A673 (cell line): ENCODE measurements at regions not wholly inside any gene's neighbourhood (a gene's known extent, or its start where the extent isn't known, plus 50 kb on each side); places are given as distances from the start of the nearest gene placed in this dataset.

ENCODE experiments used
- BruUV-seq: library from RNA; stranded (reverse); fragments of 400-500 nt; replicated peaks from 2 replicates; lab custom pipeline; 2021; lab: Mats Ljungman, UMichigan
- CTCF ChIA-PET: fragments of 300-600 bp; sonication (Branson Sonifier 250); formaldehyde crosslinking; loops from one replicate; lab custom pipeline; 2022; ENCODE audit warnings: antibody characterized with exemption; lab: Charles Lee
- POLR2A ChIA-PET: fragments of 300-600 bp; sonication (Branson Sonifier 250); formaldehyde crosslinking; loops from one replicate; lab custom pipeline; 2022; ENCODE audit warnings: antibody characterized with exemption; ENCODE audit not compliant: low non-redundant PET; lab: Charles Lee
- DNase-seq: peaks from one replicate; pipeline ENCODE4 v3.0.0-alpha.2; 2015; ENCODE audit warnings: low spot score
- H3K27ac ChIP-seq: fragments of 200-600 bp; sonication (generic); 2 replicates; pipeline ENCODE4 v1.5.1; 2016; ENCODE audit warnings: mixed run types, low read depth, mild to moderate bottlenecking, mixed read lengths, antibody characterized with exemption, low read length; ENCODE audit not compliant: poor library complexity, severe bottlenecking
- H3K27me3 ChIP-seq: fragments of 200-600 bp; sonication (generic); replicated peaks from 2 replicates; pipeline ENCODE4 v1.6.1; 2017; ENCODE audit warnings: mixed run types, low read depth, mild to moderate bottlenecking, mixed read lengths, antibody characterized with exemption, low read length; ENCODE audit not compliant: insufficient read depth, poor library complexity
- H3K36me3 ChIP-seq: fragments of 200-600 bp; sonication (generic); 2 replicates; pipeline ENCODE4 v1.6.1; 2016; ENCODE audit warnings: mixed run types, mild to moderate bottlenecking, mixed read lengths, antibody characterized with exemption, low read length; ENCODE audit not compliant: insufficient read depth, poor library complexity, severe bottlenecking
- H3K4me1 ChIP-seq: fragments of 200-600 bp; sonication (generic); 2 replicates; pipeline ENCODE4 v1.6.1; 2017; ENCODE audit warnings: mixed run types, mild to moderate bottlenecking, mixed read lengths, antibody characterized with exemption, low read length; ENCODE audit not compliant: insufficient read depth, poor library complexity, severe bottlenecking
- H3K4me3 ChIP-seq: fragments of 200-600 bp; sonication (generic); 2 replicates; pipeline ENCODE4 v1.5.1; 2016; ENCODE audit warnings: low read depth, mixed run types, mild to moderate bottlenecking, mixed read lengths, low read length; ENCODE audit not compliant: poor library complexity, severe bottlenecking
- H3K9me3 ChIP-seq: fragments of 200-600 bp; sonication (generic); 2 replicates; pipeline ENCODE4 v1.6.1; 2016; ENCODE audit warnings: mixed run types, low read depth, mild to moderate bottlenecking, mixed read lengths, antibody characterized with exemption, low read length; ENCODE audit not compliant: poor library complexity, severe bottlenecking
- CTCF ChIP-seq: fragments of 300-800, 200-600 bp; sonication (generic); conservative IDR thresholded peaks from 2 replicates; pipeline ENCODE4 v1.5.1; 2017; ENCODE audit warnings: low read depth, mild to moderate bottlenecking, antibody characterized with exemption, low read length, moderate library complexity, mixed read lengths
- EZH2 ChIP-seq: fragments of 200-600 bp; sonication (generic); IDR thresholded peaks from 2 replicates; pipeline ENCODE4 v1.6.1; 2017; ENCODE audit warnings: borderline replicate concordance, low read depth, mild to moderate bottlenecking, mixed read lengths, antibody characterized with exemption, low read length; ENCODE audit not compliant: poor library complexity, severe bottlenecking
- intact Hi-C: fragments of 100-400 bp; cut with micrococcal nuclease; formaldehyde crosslinking; loops from one replicate; pipeline ENCODE4 v1.10.0; 2022; ENCODE audit not compliant: unreplicated experiment

- no peak for TF ChIP-seq EZH2
- TF ChIP-seq CTCF = no peak
Measured at GRCh38 chr2:241948299-241948897, 78.9 kb downstream of the RTP5 start.

GRCh38 chr2:241948901-241949735 is 79.6 kb downstream of the RTP5 start:
- intact Hi-C loops = no loop called here
- Histone ChIP-seq H3K27ac (no peak overlapping the region), H3K36me3 (no peaks in the 10 kb centered on the region), H3K27me3 (no peaks in the 10 kb centered on the region), H3K9me3 (no peaks in the 10 kb centered on the region), H3K4me1 (no peaks in the 10 kb centered on the region), H3K4me3 (no peak overlapping the region)
- DNase-seq = no peak
- BruUV-seq = no TSS peak
- ChIA-PET POLR2A (no interaction called here), CTCF (no interaction called here)
- TF ChIP-seq EZH2 (no peak), CTCF (no peak)

More at GRCh38 chr2:241948299-241948897, 78.9 kb downstream of the RTP5 start:
- no TSS peak for BruUV-seq
- H3K9me3 ChIP-seq = no peaks in the 10 kb centered on the region
- DNase-seq = no peak
- no peak overlapping the region for H3K4me3 ChIP-seq
- H3K27me3 ChIP-seq = no peaks in the 10 kb centered on the region
- POLR2A ChIA-PET = no interaction called here
- CTCF ChIA-PET = no interaction called here
- H3K36me3 ChIP-seq = no peaks in the 10 kb centered on the region
- no peaks in the 10 kb centered on the region for H3K4me1 ChIP-seq
- no peak overlapping the region for H3K27ac ChIP-seq
- intact Hi-C loops = no loop called here

GRCh38 chr2:241949736-241950412 is 80.3 kb downstream of the RTP5 start:
- H3K36me3 ChIP-seq = no peaks in the 10 kb centered on the region
- H3K4me3 ChIP-seq = no peak overlapping the region
- H3K27ac ChIP-seq = no peak overlapping the region
- intact Hi-C loops = no loop called here
- H3K4me1 ChIP-seq = no peaks in the 10 kb centered on the region
- ChIA-PET POLR2A (no interaction called here), CTCF (no interaction called here)
- DNase-seq = no peak
- no peaks in the 10 kb centered on the region for H3K9me3 ChIP-seq
- TF ChIP-seq EZH2 (no peak), CTCF (no peak)
- BruUV-seq = no TSS peak
- H3K27me3 ChIP-seq = no peaks in the 10 kb centered on the region
